ENCODE measurements at regions not wholly inside any gene's neighbourhood (a gene's known extent, or its start where the extent isn't known, plus 50 kb on each side); places are given as distances from the start of the nearest gene placed in this dataset.

GRCh38 chr16:62969711-62970318 is 933.6 kb upstream of the CDH8 start:
- TF ChIP-seq CTCF (IDR thresholded peaks at IDR 0.05; ENCODE audit: low read depth, low read length, poor library complexity, severe bottlenecking) (no peak), EZH2phosphoT487 (IDR thresholded peaks at IDR 0.05; ENCODE audit: borderline replicate concordance, low read length) (no peak)

All from DOHH2 (cell line).